ENCODE measurements at regions not wholly inside any gene's neighbourhood (a gene's known extent, or its start where the extent isn't known, plus 50 kb on each side); places are given as distances from the start of the nearest gene placed in this dataset.
"Not testable (repeated sequence)": the region's sequence is repeated elsewhere in the genome, so short reads cannot be mapped to it uniquely, and the experiment has no call there.

DNA sequence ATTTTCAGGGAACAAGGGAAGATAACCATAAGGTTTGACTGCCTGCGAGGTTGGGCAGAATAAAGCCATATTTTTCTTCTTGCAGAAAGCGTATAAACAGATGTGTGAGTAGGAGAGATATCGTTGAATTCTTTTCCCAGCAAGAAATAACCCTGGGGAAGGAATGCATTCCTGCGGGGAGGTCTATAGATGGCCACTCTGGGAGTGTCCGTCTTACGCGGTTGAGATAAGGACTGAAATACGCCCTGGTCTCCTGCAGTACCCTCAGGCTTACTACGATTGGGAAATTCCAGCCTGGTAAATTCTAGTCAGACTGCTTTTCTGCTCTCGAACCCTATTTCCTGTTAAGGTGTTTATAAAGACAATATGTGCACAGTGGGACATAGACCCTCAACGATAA lies 225.0 kb downstream of the LRIG3 start:
- TF ChIP-seq EZH2 (IDR thresholded peaks at IDR 0.05; ENCODE audit: borderline replicate concordance, low read depth, low read length, severe bottlenecking) (no peak), CTCF (IDR thresholded peaks at IDR 0.05; ENCODE audit: borderline replicate concordance, extremely low read depth, low read length, poor library complexity, severe bottlenecking) (no peak)
- H3K9ac ChIP-seq (ENCODE audit: low read depth, low read length): no peak overlapping the region
- H3K4me3 ChIP-seq (ENCODE audit: low read depth in 1 of 2, low read length in 2 of 2): no peak overlapping the region
- H4K20me1 ChIP-seq (ENCODE audit: insufficient read depth, low read length): no peaks in the 10 kb centered on the region
- peaks cover 7% of the 10 kb centered on the region; the same call in 1 of the 2 replicates for H3K4me1 ChIP-seq (ENCODE audit: insufficient read depth, low read length)
- no peaks in the 10 kb centered on the region for H3K79me2 ChIP-seq (ENCODE audit: insufficient read depth, low read length)
- H3K27me3 ChIP-seq (ENCODE audit: insufficient read depth, low read length, poor library complexity): no peaks in the 10 kb centered on the region
- H3K9me3 ChIP-seq (ENCODE audit: insufficient read depth, low read length, severe bottlenecking): peaks cover 14% of the 10 kb centered on the region
- no peak overlapping the region for H2AFZ ChIP-seq (ENCODE audit: low read depth, low read length)
- no peak overlapping the region for H3K4me2 ChIP-seq (ENCODE audit: insufficient read depth, low read length)
- no peaks in the 10 kb centered on the region for H3K36me3 ChIP-seq (ENCODE audit: insufficient read depth, low read length)
- DNase-seq: no peak
- H3K27ac ChIP-seq (ENCODE audit: low read length): no peak overlapping the region
- no peak for ATAC-seq (ENCODE audit: insufficient read depth, low read depth)

DNA sequence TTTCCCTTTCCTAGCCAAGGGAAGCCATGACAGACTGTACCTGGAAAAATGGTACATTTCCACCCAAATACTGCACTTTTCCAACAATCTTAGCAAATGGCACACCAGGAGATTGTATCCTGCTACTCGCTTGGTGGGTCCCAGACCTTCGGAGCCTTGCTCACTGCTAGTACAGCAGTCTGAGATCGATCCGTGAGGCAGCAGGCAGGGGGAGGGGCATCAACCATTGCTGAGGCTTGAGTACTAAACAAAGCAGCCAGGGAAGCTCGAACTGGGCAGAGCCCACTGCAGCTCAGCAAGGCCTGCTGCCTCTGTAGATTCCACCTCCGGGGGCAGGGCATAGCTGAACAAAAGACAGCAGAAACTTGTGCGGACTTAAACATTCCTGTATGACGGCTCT lies 218.8 kb downstream of the LRIG3 start:
- Histone ChIP-seq H3K4me2 (ENCODE audit: insufficient read depth, low read length) (no peak overlapping the region), H3K4me3 (ENCODE audit: low read depth in 1 of 2, low read length in 2 of 2) (no peak overlapping the region), H3K27me3 (ENCODE audit: insufficient read depth, low read length, poor library complexity) (no peaks in the 10 kb centered on the region), H3K9ac (ENCODE audit: low read depth, low read length) (no peak overlapping the region), H2AFZ (ENCODE audit: low read depth, low read length) (peak overlapping the region; percentile 31; the same call in 1 of the 2 replicates), H4K20me1 (ENCODE audit: insufficient read depth, low read length) (no peaks in the 10 kb centered on the region), H3K4me1 (ENCODE audit: insufficient read depth, low read length) (peaks cover 24% of the 10 kb centered on the region), H3K36me3 (ENCODE audit: insufficient read depth, low read length) (no peaks in the 10 kb centered on the region), H3K27ac (ENCODE audit: low read length) (peak overlapping the region; percentile 35; the same call in 1 of the 2 replicates), H3K9me3 (ENCODE audit: insufficient read depth, low read length, severe bottlenecking) (peaks cover 12% of the 10 kb centered on the region), H3K79me2 (ENCODE audit: insufficient read depth, low read length) (no peaks in the 10 kb centered on the region)
- DNase-seq: no peak
- no peak for ATAC-seq (ENCODE audit: insufficient read depth, low read depth)
- TF ChIP-seq CTCF (IDR thresholded peaks at IDR 0.05; ENCODE audit: borderline replicate concordance, extremely low read depth, low read length, poor library complexity, severe bottlenecking) (no peak), EZH2 (IDR thresholded peaks at IDR 0.05; ENCODE audit: borderline replicate concordance, low read depth, low read length, severe bottlenecking) (no peak)

DNA sequence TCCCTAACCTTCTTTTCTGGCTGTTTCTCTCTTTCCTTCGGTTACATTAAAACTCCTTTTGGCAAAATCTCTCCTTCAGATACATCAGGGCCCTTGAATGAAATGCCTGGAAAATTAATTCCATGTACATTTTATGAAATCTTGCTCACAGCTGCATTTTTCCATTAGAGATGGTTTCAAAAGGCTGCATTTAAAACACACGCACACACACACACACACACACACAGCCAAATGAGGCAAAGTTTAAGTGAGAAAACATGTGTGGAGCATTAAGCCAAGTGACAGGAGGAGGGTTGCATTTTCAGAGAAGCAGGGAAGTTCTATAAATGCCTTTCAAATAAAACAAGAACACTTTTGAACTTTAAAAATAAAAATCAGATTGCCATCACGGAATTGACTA lies 216.4 kb downstream of the LRIG3 start:
- Histone ChIP-seq H3K9ac (ENCODE audit: low read depth, low read length) (no peak overlapping the region; the same call in 1 of the 2 replicates), H3K4me1 (ENCODE audit: insufficient read depth, low read length) (peaks cover 24% of the 10 kb centered on the region), H2AFZ (ENCODE audit: low read depth, low read length) (peak overlapping the region; percentile 6; the same call in 1 of the 2 replicates), H3K36me3 (ENCODE audit: insufficient read depth, low read length) (no peaks in the 10 kb centered on the region), H4K20me1 (ENCODE audit: insufficient read depth, low read length) (no peaks in the 10 kb centered on the region), H3K27me3 (ENCODE audit: insufficient read depth, low read length, poor library complexity) (no peaks in the 10 kb centered on the region), H3K9me3 (ENCODE audit: insufficient read depth, low read length, severe bottlenecking) (peaks cover 15% of the 10 kb centered on the region), H3K4me3 (ENCODE audit: low read depth in 1 of 2, low read length in 2 of 2) (peak overlapping the region in 1 of 2 experiments; percentile 30; a peak in 1 of 4 replicates), H3K27ac (ENCODE audit: low read length) (peak overlapping the region; percentile 78), H3K79me2 (ENCODE audit: insufficient read depth, low read length) (no peaks in the 10 kb centered on the region), H3K4me2 (ENCODE audit: insufficient read depth, low read length) (no peak overlapping the region)
- DNase-seq (no peak), ATAC-seq (ENCODE audit: insufficient read depth, low read depth) (no peak)
- no peak for TF ChIP-seq CTCF (IDR thresholded peaks at IDR 0.05; ENCODE audit: borderline replicate concordance, extremely low read depth, low read length, poor library complexity, severe bottlenecking)
- TF ChIP-seq EZH2 (IDR thresholded peaks at IDR 0.05; ENCODE audit: borderline replicate concordance, low read depth, low read length, severe bottlenecking): no peak

- peaks cover 20% of the 10 kb centered on the region for H3K9me3 ChIP-seq (ENCODE audit: insufficient read depth, low read length, severe bottlenecking)
- not testable (repeated sequence) for ATAC-seq (ENCODE audit: insufficient read depth, low read depth); H3K27me3 ChIP-seq (ENCODE audit: insufficient read depth, low read length, poor library complexity); H3K4me2 ChIP-seq (ENCODE audit: insufficient read depth, low read length); H3K79me2 ChIP-seq (ENCODE audit: insufficient read depth, low read length); H4K20me1 ChIP-seq (ENCODE audit: insufficient read depth, low read length); H3K9ac ChIP-seq (ENCODE audit: low read depth, low read length); H3K36me3 ChIP-seq (ENCODE audit: insufficient read depth, low read length); H2AFZ ChIP-seq (ENCODE audit: low read depth, low read length); H3K4me3 ChIP-seq (ENCODE audit: low read depth in 1 of 2, low read length in 2 of 2); DNase-seq
- H3K4me1 ChIP-seq (ENCODE audit: insufficient read depth, low read length): peaks cover 24% of the 10 kb centered on the region
- peak overlapping the region; percentile 78 for H3K27ac ChIP-seq (ENCODE audit: low read length)
Measured at GRCh38 chr12:58704770-58705169, 215.5 kb downstream of the LRIG3 start.
